ENCODE measurements at regions not wholly inside any gene's neighbourhood (a gene's known extent, or its start where the extent isn't known, plus 50 kb on each side); places are given as distances from the start of the nearest gene placed in this dataset.

GRCh38 chr14:83007641-83008225 lies 1474.1 kb upstream of the SEL1L start:
- intact Hi-C loops (cut with DNase I), result no loop called here
- Histone ChIP-seq H3K4me1 (ENCODE audit: control insufficient read depth in 2 of 3, insufficient read depth in 2 of 3, low read depth in 1 of 3, low read length in 3 of 3) (no peaks in the 10 kb centered on the region), H3K9ac (ENCODE audit: low read length in 3 of 3) (no peak overlapping the region), H3K27me3 (ENCODE audit: control insufficient read depth, insufficient read depth, low read length) (no peaks in the 10 kb centered on the region), H3K36me3 (ENCODE audit: control insufficient read depth in 2 of 3, insufficient read depth in 3 of 3, low read length in 3 of 3) (no peaks in the 10 kb centered on the region), H3K9me3 (ENCODE audit: control insufficient read depth in 2 of 3, insufficient read depth in 1 of 3, low read length in 3 of 3) (no peaks in the 10 kb centered on the region), H3K27ac (ENCODE audit: low read depth in 2 of 2, low read length in 2 of 2) (no peak overlapping the region), H3K4me3 (ENCODE audit: low read length in 3 of 3) (no peak overlapping the region)
- no peak for FAIRE-seq
- no peak for TF ChIP-seq CTCF (IDR thresholded peaks at IDR 0.05; ENCODE audit: borderline replicate concordance, extremely low read depth, insufficient read depth)
- peak in 1 of 5 donors; percentile 7 for DNase-seq

- DNase-seq (peak in 3 of 5 donors; percentile 12 to 59 (median 50)), FAIRE-seq (no peak)
- H3K9me3 ChIP-seq (ENCODE audit: control insufficient read depth in 2 of 3, insufficient read depth in 1 of 3, low read length in 3 of 3), result no peaks in the 10 kb centered on the region
- no peaks in the 10 kb centered on the region for H3K4me1 ChIP-seq (ENCODE audit: control insufficient read depth in 2 of 3, insufficient read depth in 2 of 3, low read depth in 1 of 3, low read length in 3 of 3)
- TF ChIP-seq CTCF (IDR thresholded peaks at IDR 0.05; ENCODE audit: borderline replicate concordance, extremely low read depth, insufficient read depth), result no peak
- no peaks in the 10 kb centered on the region for H3K27me3 ChIP-seq (ENCODE audit: control insufficient read depth, insufficient read depth, low read length)
- no peak overlapping the region for H3K9ac ChIP-seq (ENCODE audit: low read length in 3 of 3)
- H3K27ac ChIP-seq (ENCODE audit: low read depth in 2 of 2, low read length in 2 of 2), result no peak overlapping the region
- H3K4me3 ChIP-seq (ENCODE audit: low read length in 3 of 3), result no peak overlapping the region
- intact Hi-C loops (cut with DNase I), result no loop called here
- no peaks in the 10 kb centered on the region for H3K36me3 ChIP-seq (ENCODE audit: control insufficient read depth in 2 of 3, insufficient read depth in 3 of 3, low read length in 3 of 3)
Measured at GRCh38 chr14:83017296-83017695, 1483.6 kb upstream of the SEL1L start.

GRCh38 chr14:83019744-83020414 lies 1486.2 kb upstream of the SEL1L start:
- no peak overlapping the region for H3K9ac ChIP-seq (ENCODE audit: low read length in 3 of 3)
- intact Hi-C loops (cut with DNase I), result no loop called here

More at GRCh38 chr14:83019744-83020414, 1486.2 kb upstream of the SEL1L start:
- Histone ChIP-seq H3K9me3 (ENCODE audit: control insufficient read depth in 2 of 3, insufficient read depth in 1 of 3, low read length in 3 of 3) (no peaks in the 10 kb centered on the region), H3K27me3 (ENCODE audit: control insufficient read depth, insufficient read depth, low read length) (no peaks in the 10 kb centered on the region), H3K27ac (ENCODE audit: low read depth in 2 of 2, low read length in 2 of 2) (no peak overlapping the region), H3K4me1 (ENCODE audit: control insufficient read depth in 2 of 3, insufficient read depth in 2 of 3, low read depth in 1 of 3, low read length in 3 of 3) (no peaks in the 10 kb centered on the region), H3K4me3 (ENCODE audit: low read length in 3 of 3) (no peak overlapping the region), H3K36me3 (ENCODE audit: control insufficient read depth in 2 of 3, insufficient read depth in 3 of 3, low read length in 3 of 3) (no peaks in the 10 kb centered on the region)
- FAIRE-seq, result no peak
- TF ChIP-seq CTCF (IDR thresholded peaks at IDR 0.05; ENCODE audit: borderline replicate concordance, extremely low read depth, insufficient read depth), result no peak
- no peak for DNase-seq

Measured in kidney (tissue), 13 donors.